CD4-positive, alpha-beta T cell treated with Interleukin-4 for 1 hour (primary cell): ENCODE measurements at regions not wholly inside any gene's neighbourhood (a gene's known extent, or its start where the extent isn't known, plus 50 kb on each side); places are given as distances from the start of the nearest gene placed in this dataset.
A peak's percentile ranks its signal among the peaks of the same experiment; 100 is the strongest.

Source experiments
- DNase-seq, 2 donors: peaks; one replicate each; pipeline ENCODE4 v3.0.0-alpha.2; 2020 to 2022

DNA sequence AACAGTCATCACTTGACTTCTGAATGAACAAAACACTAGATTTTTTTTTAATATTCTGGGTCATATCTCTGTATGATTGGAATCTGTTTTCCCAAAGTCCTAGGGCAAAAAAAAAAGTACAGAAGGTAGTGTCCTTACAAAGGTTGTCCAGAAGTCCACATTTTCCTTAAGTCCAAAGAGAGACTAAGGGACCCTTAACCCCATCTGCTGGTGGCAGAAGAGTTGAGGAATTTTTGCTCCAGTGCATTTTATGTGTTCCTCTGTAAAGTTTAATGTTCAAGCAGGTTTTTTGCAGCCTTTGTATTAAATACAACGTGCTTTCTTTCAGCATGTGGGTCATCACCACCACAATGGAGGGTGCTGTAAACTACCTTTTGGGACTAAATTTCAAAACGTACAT lies 215.9 kb downstream of the SP3 start:
- no peak for DNase-seq

DNA sequence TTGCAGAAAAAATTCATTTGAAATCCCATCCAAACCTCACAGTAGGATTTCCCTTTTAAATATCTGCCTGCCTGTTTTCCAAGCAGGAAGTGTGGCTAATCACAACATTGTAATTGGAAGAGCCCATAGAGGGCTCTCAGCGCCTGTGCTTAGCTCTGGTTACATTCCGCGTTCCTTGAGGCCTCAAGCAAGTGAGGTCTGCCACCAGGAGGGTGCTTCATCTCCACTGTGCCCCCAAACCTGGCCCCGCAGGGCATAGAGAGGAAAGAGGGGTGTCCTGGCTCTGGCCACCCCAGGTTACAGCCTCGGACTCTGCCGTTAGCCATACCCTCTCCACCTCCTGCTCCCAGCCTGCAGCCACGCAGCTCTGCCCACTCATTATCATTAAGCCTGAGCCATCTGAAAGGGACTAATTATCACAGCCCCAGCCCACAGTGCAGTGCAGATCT lies 214.8 kb downstream of the SP3 start:
- DNase-seq = no peak

DNA sequence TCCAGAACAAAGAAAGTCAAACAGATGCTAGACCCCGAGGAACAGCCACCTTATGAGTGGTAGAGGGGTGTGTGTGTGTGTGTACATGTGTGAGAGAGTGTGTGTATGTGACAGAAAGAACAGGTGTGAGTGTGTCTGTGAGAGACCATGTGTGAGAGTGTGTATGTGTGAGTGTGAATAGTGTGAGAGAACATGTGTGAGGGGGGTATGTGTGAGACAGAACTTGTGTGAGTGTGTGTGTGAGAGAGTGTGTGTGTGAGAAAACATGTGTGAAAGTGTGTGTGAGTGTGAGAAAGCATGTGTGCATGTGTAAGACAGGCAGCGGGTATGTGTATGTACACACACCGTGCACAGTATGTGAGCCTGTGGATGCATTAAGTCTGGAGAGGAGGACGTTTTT lies 214.3 kb downstream of the SP3 start:
- no peak for DNase-seq

DNA sequence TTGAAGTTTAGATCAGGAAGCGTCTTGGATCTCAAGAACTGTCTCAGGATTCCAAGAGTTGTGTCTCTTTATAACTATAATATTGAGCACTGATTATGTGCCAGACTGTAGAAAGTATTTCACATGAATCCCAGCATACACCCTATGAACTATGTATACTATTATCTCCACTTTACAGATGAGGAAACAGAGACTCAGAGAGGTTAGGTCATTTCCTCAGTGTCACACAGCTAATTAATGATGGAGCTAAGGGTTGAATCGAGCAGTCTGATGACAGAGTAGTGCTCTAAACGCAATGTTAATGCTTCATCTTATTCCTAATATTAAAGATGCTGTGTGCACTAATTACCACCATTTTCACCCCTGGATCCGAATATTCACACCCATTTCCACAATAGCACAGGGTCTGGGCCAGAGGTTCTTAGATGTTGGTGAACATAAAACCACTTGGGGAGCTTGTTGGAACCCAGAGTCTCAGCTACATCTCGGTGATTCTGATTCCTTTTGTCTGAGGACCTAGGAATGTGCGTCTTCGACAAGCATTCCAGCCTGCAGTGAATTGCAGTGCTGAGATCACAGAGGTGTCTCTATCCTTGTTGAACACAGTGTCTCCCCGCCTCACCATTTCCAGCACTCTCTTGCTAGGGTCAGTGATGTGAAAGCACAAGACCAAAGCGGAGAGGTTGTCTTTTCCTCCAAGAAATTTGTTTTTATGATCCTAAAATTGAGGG lies 213.8 kb downstream of the SP3 start:
- no peak for DNase-seq

DNA sequence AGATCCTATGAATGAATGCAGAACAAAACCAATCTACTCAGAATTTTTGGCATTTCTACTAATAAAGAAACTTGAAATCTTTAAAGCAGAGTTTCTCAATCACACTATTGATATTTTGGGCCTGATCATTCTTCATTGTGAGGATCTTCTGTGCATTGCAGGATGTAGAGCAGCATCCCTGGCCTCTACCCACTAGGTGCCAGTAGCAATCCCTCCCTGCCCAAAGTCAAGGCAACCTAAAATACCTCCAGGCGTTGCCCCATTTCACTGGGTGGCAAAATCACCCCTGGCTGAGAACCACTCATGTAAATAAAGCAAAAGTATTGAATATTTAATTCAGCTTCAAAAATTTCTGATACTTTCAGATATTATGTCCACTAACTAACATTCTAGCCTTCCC lies 213.0 kb downstream of the SP3 start:
- DNase-seq = peak in 1 of 2 donors; percentile 4

DNA sequence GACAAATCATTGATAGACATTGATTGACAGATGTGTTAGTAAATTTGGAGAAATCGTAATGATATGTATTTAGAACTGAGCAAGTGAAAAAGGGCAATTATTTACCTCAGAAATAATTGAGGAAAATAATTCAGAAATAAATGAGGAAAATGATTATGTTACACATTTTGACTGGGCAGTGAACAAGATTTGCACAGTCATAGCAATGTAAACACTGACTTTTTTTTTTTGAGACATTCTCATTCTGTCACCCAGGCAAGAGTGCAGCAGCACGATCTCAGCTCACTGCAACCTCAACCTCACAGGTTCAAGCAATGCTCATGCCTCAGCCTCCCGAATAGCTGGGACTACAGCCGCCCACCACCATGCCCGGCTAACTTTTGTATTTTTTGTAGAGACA lies 211.7 kb downstream of the SP3 start:
- DNase-seq = no peak

DNA sequence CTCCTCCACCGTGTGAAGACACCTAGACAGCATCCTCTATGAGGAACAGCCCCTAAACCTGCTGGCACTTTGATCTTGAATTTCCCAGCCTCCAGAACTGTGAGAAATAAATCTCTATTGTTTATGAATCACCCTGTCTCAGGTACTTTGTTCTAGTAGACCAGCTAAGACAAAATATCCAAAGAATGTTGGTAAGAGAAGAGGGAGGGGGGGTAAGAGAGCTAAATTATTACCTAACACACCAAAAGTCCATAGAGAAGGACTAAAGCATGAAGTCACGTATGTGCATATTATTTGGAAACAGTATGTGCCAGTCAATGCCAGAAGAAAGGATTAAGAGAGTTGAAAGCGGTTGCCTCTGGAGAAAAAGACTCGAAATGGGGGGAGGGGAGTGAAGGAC lies 211.0 kb downstream of the SP3 start:
- DNase-seq = no peak

DNA sequence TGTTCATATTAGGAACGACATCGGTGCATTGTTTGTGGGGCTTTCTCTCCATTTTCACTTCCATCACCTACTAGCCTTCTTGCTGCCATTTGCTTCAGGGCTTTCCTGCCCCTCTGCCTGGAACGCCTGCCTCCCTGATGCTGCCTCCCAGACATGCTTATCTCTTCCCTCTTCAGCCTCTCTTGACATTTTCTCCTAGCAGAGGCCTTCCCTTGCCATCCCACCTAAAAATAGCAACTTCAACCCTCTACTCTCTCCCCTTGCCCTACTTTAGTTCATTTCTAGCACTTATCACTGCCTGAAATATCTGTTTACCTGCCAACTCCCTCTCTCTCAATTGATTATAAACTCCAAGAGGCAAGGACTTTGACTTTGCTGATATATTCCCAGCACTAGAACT lies 210.3 kb downstream of the SP3 start:
- no peak for DNase-seq

DNA sequence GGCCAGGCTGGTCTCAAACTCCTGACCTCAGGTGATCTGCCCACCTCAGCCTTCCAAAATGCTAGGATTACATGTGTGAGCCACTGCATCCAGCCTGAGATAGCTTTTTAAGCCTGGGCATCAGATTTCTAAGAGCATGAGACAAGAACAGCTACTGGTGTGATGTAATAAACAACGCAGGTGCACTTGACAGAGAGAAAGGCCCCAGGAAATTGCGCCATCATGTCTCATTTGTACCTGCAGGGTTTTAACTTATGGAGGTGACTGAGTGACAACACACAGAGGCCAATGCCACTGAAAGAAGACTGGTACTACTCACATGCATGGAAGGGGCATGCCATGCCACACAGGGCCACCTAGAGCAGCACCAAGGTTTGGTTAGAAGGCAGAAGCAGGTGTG lies 209.4 kb downstream of the SP3 start:
- no peak for DNase-seq

DNA sequence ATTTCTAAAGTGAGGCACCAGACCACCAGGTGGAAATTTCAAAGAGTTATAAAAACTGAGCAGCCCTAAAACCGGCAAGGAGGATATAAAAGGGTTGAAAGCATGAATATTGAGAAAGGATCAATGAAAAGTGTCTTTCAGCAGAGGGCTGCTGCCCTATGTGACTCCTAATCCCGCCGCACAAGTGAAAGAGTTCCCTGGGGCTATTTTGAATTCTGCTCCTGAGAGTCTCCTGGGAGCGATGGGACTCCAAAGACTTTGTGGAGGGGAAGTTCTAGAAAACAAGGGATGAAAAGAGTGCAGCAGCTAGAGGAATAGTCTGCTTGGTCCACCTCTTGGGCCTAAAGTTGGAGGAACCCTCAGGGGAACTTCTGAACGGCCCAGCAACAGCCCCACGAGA lies 205.2 kb downstream of the SP3 start:
- no peak for DNase-seq

DNA sequence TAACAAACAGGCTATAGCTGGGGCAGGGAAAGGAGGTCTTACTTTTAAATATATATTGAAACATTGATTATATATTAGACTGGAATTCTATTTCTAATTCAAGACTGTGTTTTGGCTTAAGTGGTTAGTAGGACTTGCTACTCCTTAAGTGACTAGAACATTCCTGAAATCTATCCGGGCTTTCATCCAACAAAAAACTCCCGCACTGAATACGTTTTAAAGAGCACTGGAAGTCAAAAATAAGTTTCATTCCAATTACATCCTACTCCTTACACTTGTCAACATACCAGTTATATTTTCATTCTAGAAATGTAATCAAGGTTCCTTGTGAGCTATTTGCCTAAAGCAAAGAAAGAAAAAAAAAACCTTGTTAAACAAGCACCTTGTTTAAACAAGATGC lies 204.6 kb downstream of the SP3 start:
- DNase-seq = no peak

DNA sequence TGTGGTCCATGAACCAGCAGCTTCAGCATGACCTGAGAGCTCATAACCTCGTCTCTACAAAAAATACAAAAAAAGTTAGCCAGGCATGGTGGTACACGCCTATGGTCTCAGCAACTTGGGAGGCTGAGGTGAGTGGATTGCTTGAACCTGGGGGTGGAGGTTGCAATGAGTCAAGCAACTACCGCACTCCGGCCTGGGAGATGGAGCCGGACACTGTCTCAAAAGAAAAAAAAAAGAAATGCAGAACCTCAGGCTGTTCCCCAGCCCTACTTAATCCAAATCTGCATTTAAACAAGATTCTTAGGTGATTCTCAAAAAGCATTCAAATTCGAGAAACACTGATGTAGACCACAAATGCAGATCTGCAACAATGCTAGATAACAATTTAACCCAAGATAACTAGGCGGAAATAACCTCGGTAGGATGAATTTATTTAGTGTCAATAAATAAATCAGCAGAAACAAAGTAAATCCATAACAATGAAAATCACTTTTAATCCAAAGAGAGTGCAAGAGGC lies 203.5 kb downstream of the SP3 start:
- DNase-seq = no peak

DNA sequence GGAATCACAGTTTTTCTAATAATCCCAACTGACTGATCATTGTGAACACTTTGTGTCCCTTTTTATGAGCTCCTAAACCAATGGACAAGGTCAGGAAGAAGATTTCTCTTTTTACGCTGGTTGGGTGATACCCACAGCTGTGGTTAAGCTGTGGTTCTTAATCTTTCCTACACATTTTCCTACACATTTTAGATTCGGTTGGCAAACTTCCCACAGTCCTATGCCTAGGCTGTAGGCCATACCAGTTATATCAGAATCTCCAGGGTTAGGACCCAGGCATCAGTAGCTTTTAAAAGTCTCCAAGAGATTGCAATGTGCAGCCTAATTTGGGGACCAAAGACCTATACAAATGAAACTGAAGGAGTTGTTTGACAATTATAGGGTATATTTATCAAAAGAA lies 203.0 kb downstream of the SP3 start:
- DNase-seq = no peak

DNA sequence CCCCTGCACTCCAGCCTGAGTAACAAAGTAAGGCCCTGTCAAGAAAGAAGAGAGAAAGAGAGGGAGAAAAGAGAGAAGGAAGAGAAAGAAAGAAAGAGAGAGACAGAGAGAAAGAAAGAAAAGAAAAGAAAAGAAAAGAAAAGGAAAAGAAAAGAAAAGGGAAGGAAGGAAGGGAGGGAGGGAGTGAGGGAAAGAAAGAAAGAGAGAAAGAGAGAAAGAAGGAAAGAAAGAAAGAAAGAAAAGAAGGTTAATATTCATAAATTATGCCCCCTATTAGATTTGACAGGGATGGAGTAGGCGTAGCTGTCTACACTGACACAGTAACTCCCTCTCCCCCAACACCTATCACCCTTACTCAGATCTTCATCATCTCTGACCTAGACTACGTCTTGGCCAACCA lies 202.3 kb downstream of the SP3 start:
- no peak for DNase-seq

DNA sequence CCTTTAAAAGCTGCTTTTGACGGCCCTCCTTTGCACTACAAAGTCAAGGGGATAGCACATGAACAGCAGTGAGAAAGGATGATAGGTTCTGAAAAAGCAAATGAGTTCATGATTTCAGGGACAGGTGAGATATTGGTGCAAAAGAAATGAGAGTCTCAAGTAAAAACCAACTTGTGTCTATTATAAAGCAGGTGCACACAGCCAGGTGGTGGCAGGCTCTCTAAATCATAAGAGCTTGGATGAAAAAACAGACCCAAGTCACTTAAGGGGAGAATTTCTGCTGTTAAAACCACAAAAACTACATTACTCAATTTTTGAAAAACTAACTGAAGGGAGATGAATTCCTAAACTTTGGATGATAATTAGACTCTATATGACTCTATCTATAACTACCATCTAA lies 201.5 kb downstream of the SP3 start:
- DNase-seq = no peak

DNA sequence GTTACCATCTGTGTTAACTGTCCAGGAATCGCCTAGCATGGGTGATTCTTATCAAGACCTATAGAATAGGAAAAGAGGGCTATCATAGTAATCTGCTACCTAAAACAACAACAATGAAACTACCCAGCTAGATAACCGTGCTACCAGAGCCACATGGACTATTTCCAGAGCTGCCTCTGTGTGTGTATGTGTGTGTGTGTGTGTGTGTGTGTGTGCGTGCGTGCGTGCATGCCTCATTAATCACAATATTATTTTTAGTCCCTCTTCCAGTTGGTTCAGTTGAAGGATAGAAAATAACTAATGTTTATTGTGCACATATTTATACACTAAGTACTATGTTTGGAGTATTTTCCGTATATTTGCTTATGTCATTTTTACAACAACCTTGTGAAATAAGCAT lies 201.1 kb downstream of the SP3 start:
- DNase-seq = no peak

DNA sequence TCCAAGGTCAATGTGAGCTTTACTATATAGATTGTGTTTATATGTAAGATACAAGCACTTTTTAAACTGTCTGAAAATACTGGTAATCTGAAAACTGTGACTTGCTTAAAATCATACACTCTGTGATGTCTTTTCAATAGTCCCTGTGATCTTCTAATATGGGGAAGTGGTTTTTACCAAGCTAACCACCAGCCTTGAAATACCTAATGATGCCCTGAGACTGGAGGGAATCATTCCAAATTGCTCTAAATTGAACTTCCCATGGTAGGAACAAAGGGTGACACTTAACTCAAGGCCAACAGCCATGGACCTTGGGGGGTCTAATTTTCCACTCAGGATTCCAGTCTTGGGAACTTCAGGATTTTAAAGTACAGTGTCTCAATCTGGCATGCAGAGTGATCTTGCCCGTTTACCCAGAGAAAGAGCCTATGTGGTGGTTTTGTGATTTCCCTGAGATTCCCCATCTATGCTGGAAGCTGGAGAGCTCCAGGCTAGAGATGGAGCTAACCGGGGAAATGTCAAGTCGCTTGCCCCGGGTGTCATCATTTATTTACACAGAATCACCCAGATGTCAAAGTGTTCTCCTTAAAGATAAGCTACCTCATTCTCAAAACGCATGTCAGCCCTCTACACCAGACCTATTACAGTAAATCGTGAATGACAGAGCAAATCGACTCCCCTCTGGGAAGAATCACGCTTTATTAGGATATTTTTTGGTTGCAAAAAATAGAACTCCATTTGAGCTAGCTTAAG lies 198.5 kb downstream of the SP3 start:
- DNase-seq = no peak

DNA sequence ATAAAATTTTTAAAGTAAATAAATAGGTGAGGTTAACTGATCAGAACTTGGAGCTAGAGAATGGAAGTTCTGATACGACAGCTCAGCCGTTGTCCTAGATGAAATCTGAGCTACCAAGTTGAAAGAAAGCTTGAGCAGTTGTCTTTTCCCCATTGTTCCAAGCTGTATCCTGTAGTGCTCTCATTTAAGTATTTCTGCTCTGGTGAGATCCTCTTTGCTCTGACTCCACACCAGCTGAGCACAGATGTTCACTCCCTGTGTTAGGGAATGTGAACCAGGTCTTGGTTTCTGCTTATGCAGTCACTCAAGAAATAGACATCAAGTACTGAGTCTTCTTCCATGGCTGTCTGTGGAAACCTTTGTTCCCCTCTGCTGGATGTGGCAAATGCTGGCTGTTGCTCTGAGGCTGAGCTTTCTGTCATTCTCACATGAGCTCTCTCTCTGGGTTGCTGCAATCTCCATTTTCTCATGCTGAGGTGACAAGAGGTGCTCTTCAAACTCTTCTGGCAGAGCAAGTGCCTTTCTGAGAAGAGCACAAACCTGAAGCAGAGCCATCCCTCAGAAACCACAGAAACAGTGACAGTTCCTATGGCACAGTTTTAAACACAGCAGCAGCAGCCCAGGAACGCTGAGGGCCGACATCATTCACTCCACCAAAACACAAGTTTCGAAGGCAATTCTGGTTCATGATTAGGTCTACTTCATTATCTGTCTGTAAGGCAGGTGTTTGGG lies 194.1 kb downstream of the SP3 start:
- DNase-seq = no peak

DNA sequence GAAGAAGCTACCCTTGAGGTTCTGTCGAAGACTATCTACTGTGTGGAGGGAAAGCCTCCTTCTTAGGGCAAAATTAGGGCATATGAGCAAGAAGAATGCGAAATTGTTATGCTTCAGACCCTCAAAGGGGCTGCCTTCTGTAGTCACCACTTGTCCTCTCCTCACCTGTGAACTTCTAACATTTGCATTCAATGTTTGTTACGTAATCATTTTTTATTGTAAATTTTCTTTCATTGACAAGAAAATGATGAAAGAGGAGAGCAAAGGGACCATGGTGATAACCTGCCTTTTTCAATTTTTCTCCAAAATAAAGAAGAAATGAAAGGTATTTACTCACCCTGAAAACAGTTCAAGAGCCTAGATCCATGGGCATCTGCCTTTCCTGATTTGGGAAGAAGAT lies 193.0 kb downstream of the SP3 start:
- DNase-seq = no peak

DNA sequence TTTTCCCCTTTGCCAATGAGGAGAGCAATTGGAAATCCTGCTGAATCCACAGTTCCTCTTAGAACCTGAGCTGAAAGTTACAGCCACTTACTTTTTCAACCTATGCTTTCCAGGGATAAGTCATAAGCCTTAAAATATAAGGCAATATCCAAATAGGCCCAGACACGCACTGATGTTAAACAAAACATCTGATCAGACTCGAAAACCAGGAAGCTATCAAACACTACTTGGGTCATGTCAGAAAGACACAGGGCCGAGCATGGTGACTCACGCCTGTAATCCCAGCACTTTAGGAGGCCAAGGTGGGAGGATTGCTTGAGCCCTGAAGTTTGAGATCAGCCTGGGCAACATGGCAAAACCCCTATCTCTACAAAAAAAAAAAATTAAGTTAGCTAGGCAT lies 192.1 kb downstream of the SP3 start:
- no peak for DNase-seq

DNA sequence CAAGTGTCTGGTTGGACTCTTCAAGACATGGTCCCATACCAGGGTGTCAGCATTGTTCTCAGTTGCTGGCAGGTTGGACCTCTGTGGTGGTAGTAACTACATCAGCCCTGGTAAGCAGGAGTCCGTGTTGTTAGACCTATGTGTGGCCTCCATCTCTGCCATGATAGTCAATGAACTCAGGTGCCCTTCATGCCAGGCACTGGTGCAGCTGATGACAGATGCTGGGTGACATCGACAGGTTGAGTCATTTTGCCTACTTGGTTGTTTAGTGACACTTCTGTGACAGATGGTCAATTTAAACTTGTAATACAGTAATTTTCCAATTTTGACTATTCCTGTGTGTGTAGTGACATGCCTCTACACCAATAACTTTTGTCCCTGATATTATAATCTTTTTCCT lies 189.7 kb downstream of the SP3 start:
- no peak for DNase-seq

DNA sequence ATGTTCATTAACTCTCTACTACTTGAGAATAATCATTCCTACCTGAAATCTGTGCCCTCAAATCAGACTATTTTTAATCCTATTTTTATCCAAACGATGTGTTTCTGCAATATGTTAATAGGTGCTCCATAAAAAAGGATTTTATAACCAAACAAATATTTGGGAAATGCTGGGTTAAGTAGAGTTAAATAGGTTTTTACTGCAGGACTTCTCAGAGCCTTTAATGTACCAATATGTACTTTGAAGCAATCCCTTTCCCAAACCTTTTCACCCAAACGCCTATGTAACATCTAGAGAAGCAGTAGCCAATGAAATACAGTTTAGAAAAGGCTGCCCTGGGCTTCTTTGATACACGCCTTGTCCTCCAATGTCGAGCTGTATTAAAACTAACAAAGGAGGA lies 182.5 kb downstream of the SP3 start:
- no peak for DNase-seq

DNA sequence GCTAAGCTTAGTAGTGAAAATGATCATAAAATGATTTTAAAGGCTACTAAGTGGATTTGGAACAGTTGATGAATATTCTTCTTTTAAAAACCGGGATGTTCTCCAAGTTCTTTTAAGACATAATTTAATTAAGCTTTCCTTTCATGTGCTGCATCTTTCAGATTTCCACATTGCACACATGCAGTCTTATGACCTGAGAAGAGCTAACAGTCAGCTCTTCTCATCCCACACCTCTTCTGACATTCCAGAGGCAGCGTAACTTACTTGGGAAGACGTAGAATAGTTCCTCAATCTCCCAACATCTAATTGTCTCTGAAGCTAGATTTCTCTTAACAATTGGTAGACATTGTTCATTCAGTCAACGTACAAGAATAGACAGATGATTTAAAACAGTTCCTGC lies 181.8 kb downstream of the SP3 start:
- no peak for DNase-seq

DNA sequence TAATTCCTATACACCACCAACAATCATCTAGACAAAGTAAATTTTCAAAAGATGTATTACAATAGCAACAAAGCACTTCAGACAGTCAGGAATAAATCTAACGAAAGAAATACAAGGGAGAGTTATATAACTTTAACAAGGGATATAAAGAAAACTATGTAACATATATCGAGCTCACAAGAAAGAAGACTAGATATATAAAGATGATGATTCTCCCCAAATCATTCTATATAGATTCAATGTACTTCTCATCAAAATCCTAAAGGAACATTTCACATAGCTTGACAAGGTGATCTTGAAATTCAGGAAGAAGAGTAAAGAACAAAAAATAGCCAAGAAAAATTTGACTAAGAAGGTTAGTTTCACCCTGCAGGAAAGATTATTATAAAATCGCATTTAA lies 179.4 kb downstream of the SP3 start:
- no peak for DNase-seq
